ENCODE measurements at regions not wholly inside any gene's neighbourhood (a gene's known extent, or its start where the extent isn't known, plus 50 kb on each side); places are given as distances from the start of the nearest gene placed in this dataset.

- H3K9me3 ChIP-seq (ENCODE audit: control insufficient read depth in 1 of 2, insufficient read depth in 1 of 2, low read depth in 1 of 2, low read length in 2 of 2) = peaks cover 3 to 23% of the 10 kb centered on the region in 2 experiments; a peak in 2 of 4 replicates
- H3K36me3 ChIP-seq (ENCODE audit: control insufficient read depth in 1 of 2, insufficient read depth in 2 of 2, low read length in 2 of 2) = no peaks in the 10 kb centered on the region
- no peaks in the 10 kb centered on the region for H4K20me1 ChIP-seq (ENCODE audit: insufficient read depth)
- no peak overlapping the region for H2AFZ ChIP-seq (ENCODE audit: low read depth, low read length, poor library complexity, severe bottlenecking)
- intact Hi-C loops (cut with micrococcal nuclease) = no loop called here
- no peak overlapping the region for H3K4me2 ChIP-seq (ENCODE audit: low read length)
- RAD21 ChIA-PET (ENCODE audit: low non-redundant PET in 1 of 2, low total read pairs in 2 of 2, uncharacterized antibody in 2 of 2, unreplicated experiment in 2 of 2) = no interaction called here
- H3K4me3 ChIP-seq (replicated peaks in 1 of 2; ENCODE audit: low read depth in 1 of 2, low read length in 2 of 2) = no peak overlapping the region
- H3K4me1 ChIP-seq (ENCODE audit: control insufficient read depth in 1 of 2, insufficient read depth in 2 of 2, low read length in 2 of 2) = no peaks in the 10 kb centered on the region
- no peak overlapping the region for H3K27ac ChIP-seq (ENCODE audit: low read depth, low read length)
- no peaks in the 10 kb centered on the region for H3K27me3 ChIP-seq (ENCODE audit: insufficient read depth, low read length)
- no peaks in the 10 kb centered on the region for H3K79me2 ChIP-seq (ENCODE audit: insufficient read depth, low read length)
- no TSS peak for BruUV-seq (replicated peaks)
- no peak overlapping the region for H3K9ac ChIP-seq (ENCODE audit: low read length)
- CTCF ChIA-PET = no interaction called here
- no peaks in the 10 kb centered on the region for H3K9me2 ChIP-seq (ENCODE audit: insufficient read depth)
- POLR2A ChIA-PET = no interaction called here
- ATAC-seq = no peak
- no peak for TF ChIP-seq SIN3A (IDR thresholded peaks at IDR 0.05; ENCODE audit: low read depth)
- no peak for TF ChIP-seq TCF7L2 (IDR thresholded peaks at IDR 0.05; ENCODE audit: borderline replicate concordance, extremely low read depth, insufficient read depth, insufficient read length)
- TF ChIP-seq REST (IDR thresholded peaks at IDR 0.05; ENCODE audit: low read depth) = no peak
- no peak for TF ChIP-seq JUND (IDR thresholded peaks at IDR 0.05)
- no peak for TF ChIP-seq EGR1 (IDR thresholded peaks at IDR 0.05; ENCODE audit: low read depth)
- TF ChIP-seq EZH2 (IDR thresholded peaks at IDR 0.05) = no peak
- DNase-seq (ENCODE audit: low read depth, low spot score) = no peak
These were observed 706.5 kb upstream of the FSHR start for GRCh38 chr2:49860834-49861233.

- DNase-seq (ENCODE audit: low read depth, low spot score) (no peak), ATAC-seq (no peak)
- Histone ChIP-seq H3K4me3 (replicated peaks in 1 of 2; ENCODE audit: low read depth in 1 of 2, low read length in 2 of 2) (no peak overlapping the region), H3K4me2 (ENCODE audit: low read length) (no peak overlapping the region), H3K27ac (ENCODE audit: low read depth, low read length) (no peak overlapping the region), H3K4me1 (ENCODE audit: control insufficient read depth in 1 of 2, insufficient read depth in 2 of 2, low read length in 2 of 2) (no peaks in the 10 kb centered on the region), H3K79me2 (ENCODE audit: insufficient read depth, low read length) (no peaks in the 10 kb centered on the region), H3K9ac (ENCODE audit: low read length) (no peak overlapping the region), H4K20me1 (ENCODE audit: insufficient read depth) (no peaks in the 10 kb centered on the region), H3K36me3 (ENCODE audit: control insufficient read depth in 1 of 2, insufficient read depth in 2 of 2, low read length in 2 of 2) (no peaks in the 10 kb centered on the region), H3K27me3 (ENCODE audit: insufficient read depth, low read length) (no peaks in the 10 kb centered on the region), H3K9me2 (ENCODE audit: insufficient read depth) (no peaks in the 10 kb centered on the region), H3K9me3 (ENCODE audit: control insufficient read depth in 1 of 2, insufficient read depth in 1 of 2, low read depth in 1 of 2, low read length in 2 of 2) (peaks cover 3 to 27% of the 10 kb centered on the region in 2 experiments; a peak in 2 of 4 replicates), H2AFZ (ENCODE audit: low read depth, low read length, poor library complexity, severe bottlenecking) (no peak overlapping the region)
- no TSS peak for BruUV-seq (replicated peaks)
- ChIA-PET RAD21 (ENCODE audit: low non-redundant PET in 1 of 2, low total read pairs in 2 of 2, uncharacterized antibody in 2 of 2, unreplicated experiment in 2 of 2) (no interaction called here), POLR2A (no interaction called here), CTCF (no interaction called here)
- intact Hi-C loops (cut with micrococcal nuclease) = no loop called here
- TF ChIP-seq MAX (IDR thresholded peaks at IDR 0.05) (no peak), ZBTB33 (IDR thresholded peaks at IDR 0.05; ENCODE audit: extremely low read depth, insufficient replicate concordance, low read length) (no peak), RAD21 (IDR thresholded peaks at IDR 0.05; ENCODE audit: low read depth) (no peak), ZFX (IDR thresholded peaks at IDR 0.05) (no peak), ZNF274 (IDR thresholded peaks at IDR 0.05; ENCODE audit: low read depth, low read length) (no peak), EZH2phosphoT487 (IDR thresholded peaks at IDR 0.05; ENCODE audit: borderline replicate concordance) (no peak), CEBPB (IDR thresholded peaks at IDR 0.05; ENCODE audit: low read depth) (no peak), POLR2A (IDR thresholded peaks at IDR 0.05; ENCODE audit: borderline replicate concordance, extremely low read depth, insufficient read depth, insufficient read length) (no peak)
These were observed 705.9 kb upstream of the FSHR start for GRCh38 chr2:49860170-49860569.
